Neural cell (in vitro differentiated cells): ENCODE measurements at regions not wholly inside any gene's neighbourhood (a gene's known extent, or its start where the extent isn't known, plus 50 kb on each side); places are given as distances from the start of the nearest gene placed in this dataset.

ENCODE experiments used
- H2AFZ ChIP-seq: fragments of 200-600, 300-800 bp; sonication (generic), shearing (Covaris generic); 2 replicates; pipeline ENCODE4 v1.6.0; 2014; ENCODE audit warnings: low read depth, mild to moderate bottlenecking, antibody characterized with exemption, low read length, moderate library complexity
- H3F3A ChIP-seq: fragments of 200-600 bp; shearing (Covaris generic); 2 replicates; pipeline ENCODE4 v1.6.1; 2016; ENCODE audit warnings: mild to moderate bottlenecking, moderate library complexity, mixed read lengths, antibody characterized with exemption, low read length; ENCODE audit not compliant: insufficient read depth, poor library complexity, severe bottlenecking
- H3K27ac ChIP-seq: fragments of 200-600, 300-800 bp; sonication (generic), shearing (Covaris generic); 2 replicates; pipeline ENCODE4 v1.5.1; 2014; ENCODE audit warnings: mild to moderate bottlenecking, low read length, moderate library complexity
- H3K27me3 ChIP-seq: fragments of 300-800, 200-600 bp; sonication (generic), shearing (Covaris generic); 2 replicates; pipeline ENCODE4 v1.6.0; 2014; ENCODE audit warnings: mild to moderate bottlenecking, low read depth, low read length, moderate library complexity; ENCODE audit not compliant: insufficient read depth
- H3K36me3 ChIP-seq: fragments of 300-800, 200-600 bp; sonication (generic), shearing (Covaris generic); 2 replicates; pipeline ENCODE4 v1.5.1; 2014; ENCODE audit warnings: mild to moderate bottlenecking, antibody characterized with exemption, low read length, moderate library complexity; ENCODE audit not compliant: insufficient read depth
- H3K4me2 ChIP-seq: fragments of 300-800, 200-600 bp; sonication (generic), shearing (Covaris generic); 2 replicates; pipeline ENCODE4 v1.6.0; 2014; ENCODE audit warnings: mild to moderate bottlenecking, low read length
- H3K4me3 ChIP-seq: fragments of 300-800, 200-600 bp; sonication (generic), shearing (Covaris generic); 2 replicates; pipeline ENCODE4 v1.5.1; 2014; ENCODE audit warnings: mild to moderate bottlenecking, low read length, moderate library complexity
- H3K79me2 ChIP-seq: fragments of 200-600 bp; shearing (Covaris generic); replicated peaks from 2 replicates; pipeline ENCODE4 v1.6.0; 2014; ENCODE audit warnings: mild to moderate bottlenecking, low read length, moderate library complexity; ENCODE audit not compliant: insufficient read depth
- H3K9ac ChIP-seq: fragments of 300-800, 200-600 bp; sonication (generic), shearing (Covaris generic); 2 replicates; pipeline ENCODE4 v1.6.1; 2016; ENCODE audit warnings: mild to moderate bottlenecking, low read length, mixed read lengths
- H3K9me2 ChIP-seq: fragments of 200-600 bp; shearing (Covaris generic); 2 replicates; pipeline ENCODE4 v1.6.1; 2016; ENCODE audit warnings: mild to moderate bottlenecking, low read length, mixed read lengths; ENCODE audit not compliant: insufficient read depth
- H3K9me3 ChIP-seq: fragments of 200-600, 300-800 bp; sonication (generic), shearing (Covaris generic); 2 replicates; pipeline ENCODE4 v1.6.1; 2016; ENCODE audit warnings: mild to moderate bottlenecking, mixed run types, low read length, moderate library complexity, mixed read lengths
- H4K20me1 ChIP-seq: fragments of 200-600 bp; shearing (Covaris generic); 2 replicates; pipeline ENCODE4 v1.6.1; 2016; ENCODE audit warnings: mild to moderate bottlenecking, mixed run types; ENCODE audit not compliant: insufficient read depth
- EP300 ChIP-seq: fragments of 450-650 bp; conservative IDR thresholded peaks from 2 replicates; pipeline ENCODE4 v1.6.1; 2014; ENCODE audit warnings: antibody characterized with exemption, mild to moderate bottlenecking, moderate library complexity; ENCODE audit not compliant: poor library complexity, severe bottlenecking
- EZH2 ChIP-seq: fragments of 200-600, 300-800 bp; shearing (Covaris generic), sonication (generic); IDR thresholded peaks from 2 replicates; pipeline ENCODE4 v1.6.1; 2014; ENCODE audit warnings: antibody characterized with exemption, low read length, borderline replicate concordance, mild to moderate bottlenecking; ENCODE audit not compliant: insufficient read depth, poor library complexity, severe bottlenecking
- MXI1 ChIP-seq: fragments of 450-650 bp; conservative IDR thresholded peaks from 2 replicates; pipeline ENCODE4 v1.6.1; 2014; ENCODE audit warnings: antibody characterized with exemption, mild to moderate bottlenecking; ENCODE audit not compliant: poor library complexity, severe bottlenecking
- POLR2AphosphoS5 ChIP-seq: IDR thresholded peaks from 2 replicates; pipeline ENCODE4 v1.6.1; 2012
- RAD21 ChIP-seq: fragments of 450-650 bp; conservative IDR thresholded peaks from 2 replicates; pipeline ENCODE4 v1.6.1; 2014; ENCODE audit warnings: antibody characterized with exemption, mild to moderate bottlenecking, moderate library complexity
- REST ChIP-seq: IDR thresholded peaks from 2 replicates; pipeline ENCODE4 v1.6.1; 2012; ENCODE audit warnings: borderline replicate concordance
- SMC3 ChIP-seq: fragments of 450-650 bp; conservative IDR thresholded peaks from 2 replicates; pipeline ENCODE4 v1.6.1; 2014; ENCODE audit warnings: antibody characterized with exemption, mild to moderate bottlenecking, moderate library complexity; ENCODE audit not compliant: poor library complexity
- TAF1 ChIP-seq: IDR thresholded peaks from 2 replicates; pipeline ENCODE4 v1.6.1; 2012; ENCODE audit warnings: low read depth
- TF ChIP-seq, protein P1 (sequence below): fragments of 450-650 bp; IDR thresholded peaks from 2 replicates; pipeline ENCODE4 v1.5.1; 2014; ENCODE audit warnings: antibody characterized with exemption, mild to moderate bottlenecking, moderate library complexity; ENCODE audit not compliant: poor library complexity, severe bottlenecking

DNA sequence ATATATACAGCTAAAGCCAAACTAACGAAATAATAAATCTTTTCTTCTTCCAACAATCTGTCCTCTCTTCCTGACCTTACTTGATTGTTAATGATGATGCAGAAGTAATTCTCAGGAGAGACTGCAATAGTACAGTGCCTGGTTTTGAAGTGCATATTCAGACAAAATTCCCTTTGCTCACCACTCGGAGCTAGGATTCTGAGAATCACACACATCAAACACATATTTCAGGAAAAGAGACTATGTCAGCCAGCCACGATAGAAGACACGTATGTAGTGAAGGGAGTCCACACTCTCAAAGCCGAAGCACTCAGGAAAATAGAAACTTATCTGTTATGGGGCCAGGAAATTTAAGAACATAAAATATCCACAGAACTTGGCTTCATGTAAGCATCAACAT lies 362.5 kb upstream of the FAT1 start:
- Histone ChIP-seq H4K20me1 (no peaks in the 10 kb centered on the region), H3K4me3 (no peak overlapping the region), H2AFZ (no peak overlapping the region), H3K79me2 (no peaks in the 10 kb centered on the region), H3K36me3 (no peaks in the 10 kb centered on the region), H3K9me3 (no peaks in the 10 kb centered on the region), H3K9ac (no peak overlapping the region), H3K9me2 (no peaks in the 10 kb centered on the region), H3K4me2 (no peak overlapping the region), H3K27ac (no peak overlapping the region), H3F3A (no peaks in the 10 kb centered on the region), H3K27me3 (no peaks in the 10 kb centered on the region)
- TF ChIP-seq RAD21 = no peak
- no peak for TF ChIP-seq TAF1
- TF ChIP-seq MXI1 = no peak
- TF ChIP-seq EZH2 = no peak
- no peak for TF ChIP-seq REST
- TF ChIP-seq SMC3 = no peak
- TF ChIP-seq, protein P1, sequence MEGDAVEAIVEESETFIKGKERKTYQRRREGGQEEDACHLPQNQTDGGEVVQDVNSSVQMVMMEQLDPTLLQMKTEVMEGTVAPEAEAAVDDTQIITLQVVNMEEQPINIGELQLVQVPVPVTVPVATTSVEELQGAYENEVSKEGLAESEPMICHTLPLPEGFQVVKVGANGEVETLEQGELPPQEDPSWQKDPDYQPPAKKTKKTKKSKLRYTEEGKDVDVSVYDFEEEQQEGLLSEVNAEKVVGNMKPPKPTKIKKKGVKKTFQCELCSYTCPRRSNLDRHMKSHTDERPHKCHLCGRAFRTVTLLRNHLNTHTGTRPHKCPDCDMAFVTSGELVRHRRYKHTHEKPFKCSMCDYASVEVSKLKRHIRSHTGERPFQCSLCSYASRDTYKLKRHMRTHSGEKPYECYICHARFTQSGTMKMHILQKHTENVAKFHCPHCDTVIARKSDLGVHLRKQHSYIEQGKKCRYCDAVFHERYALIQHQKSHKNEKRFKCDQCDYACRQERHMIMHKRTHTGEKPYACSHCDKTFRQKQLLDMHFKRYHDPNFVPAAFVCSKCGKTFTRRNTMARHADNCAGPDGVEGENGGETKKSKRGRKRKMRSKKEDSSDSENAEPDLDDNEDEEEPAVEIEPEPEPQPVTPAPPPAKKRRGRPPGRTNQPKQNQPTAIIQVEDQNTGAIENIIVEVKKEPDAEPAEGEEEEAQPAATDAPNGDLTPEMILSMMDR = no peak
- no peak for TF ChIP-seq POLR2AphosphoS5
- no peak for TF ChIP-seq EP300

DNA sequence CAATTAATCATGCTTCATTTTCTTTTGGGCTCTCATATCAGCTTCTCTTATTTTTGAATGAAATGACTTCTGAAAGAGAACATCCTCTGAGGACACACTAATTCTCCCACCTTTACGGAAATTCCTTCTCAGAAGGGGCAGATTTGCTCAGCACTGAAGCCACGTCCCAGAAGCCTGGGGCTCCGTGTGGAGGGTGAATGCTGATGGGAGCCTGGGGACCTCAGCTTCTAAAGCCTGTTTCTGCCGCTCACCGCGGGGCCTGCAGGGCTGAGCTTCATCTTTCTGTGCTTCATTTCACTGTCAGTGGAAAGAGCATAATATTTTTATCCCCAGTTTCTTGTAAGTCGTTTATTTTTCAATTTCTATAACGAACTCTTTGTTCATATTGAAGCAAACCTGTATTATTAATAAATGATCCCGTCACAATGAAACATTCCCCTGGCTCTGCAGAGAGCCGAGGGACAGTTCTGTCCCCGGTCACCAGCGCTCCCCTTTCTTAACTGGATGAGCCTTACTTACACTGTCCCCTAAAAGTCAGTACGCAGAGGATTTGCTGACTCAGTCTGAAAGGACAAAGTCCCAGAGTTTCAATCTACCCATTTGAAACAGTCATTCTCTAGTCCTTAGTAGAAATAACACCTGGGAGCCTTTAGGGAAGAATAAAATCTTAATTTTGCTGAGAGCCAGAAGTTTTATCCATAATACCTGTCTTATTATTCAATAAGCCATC lies 364.6 kb upstream of the FAT1 start:
- no peaks in the 10 kb centered on the region for H3K79me2 ChIP-seq
- H3K4me3 ChIP-seq = no peak overlapping the region
- H3K27ac ChIP-seq = no peak overlapping the region
- H3K36me3 ChIP-seq = no peaks in the 10 kb centered on the region
- H2AFZ ChIP-seq = no peak overlapping the region
- H4K20me1 ChIP-seq = no peaks in the 10 kb centered on the region
- H3K9me2 ChIP-seq = no peaks in the 10 kb centered on the region
- no peak overlapping the region for H3K9ac ChIP-seq
- TF ChIP-seq MXI1 (no peak), SMC3 (no peak), REST (no peak), EP300 (no peak), POLR2AphosphoS5 (no peak), RAD21 (no peak), TAF1 (no peak), EZH2 (no peak)
- TF ChIP-seq, protein P1 = no peak
- H3K4me2 ChIP-seq = no peak overlapping the region
- H3K27me3 ChIP-seq = no peaks in the 10 kb centered on the region
- H3F3A ChIP-seq = no peaks in the 10 kb centered on the region
- no peaks in the 10 kb centered on the region for H3K9me3 ChIP-seq
